ENCODE measurements at regions not wholly inside any gene's neighbourhood (a gene's known extent, or its start where the extent isn't known, plus 50 kb on each side); places are given as distances from the start of the nearest gene placed in this dataset.
A peak's percentile ranks its signal among the peaks of the same experiment; 100 is the strongest.

GRCh38 chr5:103624035-103624480 lies 61.5 kb upstream of the NUDT12 start:
- H3K9me3 ChIP-seq (ENCODE audit: control insufficient read depth in 4 of 4, insufficient read depth in 3 of 4, low read length in 3 of 4), result peaks cover 0 to 3% (median 0%) of the 10 kb centered on the region in 4 donors
- ATAC-seq (ENCODE audit: insufficient read depth, low FRiP score), result no peak
- H3K4me3 ChIP-seq, result no peak overlapping the region
- WGBS, 2 donors, result 91 to 92% methylated on average over 2 of the region's 2 CpGs
- no peaks in the 10 kb centered on the region for H3K36me3 ChIP-seq (ENCODE audit: control insufficient read depth in 4 of 4, insufficient read depth in 4 of 4, low read length in 4 of 4)
- peak in 2 of 3 donors; percentile 93 to 95 for DNase-seq
- H3K4me1 ChIP-seq (ENCODE audit: control insufficient read depth in 5 of 5, insufficient read depth in 5 of 5, low read length in 5 of 5), result peaks cover 0 to 24% (median 0%) of the 10 kb centered on the region in 5 donors
- no peak overlapping the region for H3K9ac ChIP-seq (ENCODE audit: insufficient read depth in 1 of 2, low read length in 2 of 2)
- no peak for TF ChIP-seq CTCF (IDR thresholded peaks at IDR 0.05; ENCODE audit: control extremely low read depth, extremely low read depth)
- no peak overlapping the region for H3K27ac ChIP-seq (ENCODE audit: low read depth in 1 of 2, low read length in 1 of 2)
- no peaks in the 10 kb centered on the region for H3K27me3 ChIP-seq (ENCODE audit: control insufficient read depth in 3 of 3, insufficient read depth in 3 of 3, low read length in 2 of 3)

DNA sequence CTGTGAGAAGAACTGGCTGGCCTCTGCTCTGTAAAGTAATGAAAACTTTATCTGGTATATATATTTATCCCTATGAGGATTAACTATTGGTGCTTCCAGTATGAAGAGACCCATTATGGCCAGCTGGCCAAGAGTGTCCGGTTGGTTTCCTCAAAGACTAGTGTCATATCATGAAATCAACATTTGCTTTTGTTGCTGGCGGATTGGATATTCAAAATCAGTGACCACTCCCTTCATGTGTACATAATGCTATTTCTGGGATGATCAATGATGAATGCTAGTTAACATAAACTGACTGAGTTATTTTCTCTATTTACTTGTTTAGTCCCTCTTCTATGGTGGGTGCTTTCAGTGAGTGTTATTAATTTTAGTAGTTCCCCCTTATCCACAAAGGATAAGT lies 60.8 kb upstream of the NUDT12 start:
- no peak overlapping the region for H3K4me3 ChIP-seq
- H3K9me3 ChIP-seq (ENCODE audit: control insufficient read depth in 4 of 4, insufficient read depth in 3 of 4, low read length in 3 of 4), result peaks cover 0 to 3% (median 0%) of the 10 kb centered on the region in 4 donors
- no peak overlapping the region for H3K27ac ChIP-seq (ENCODE audit: low read depth in 1 of 2, low read length in 1 of 2)
- H3K4me1 ChIP-seq (ENCODE audit: control insufficient read depth in 5 of 5, insufficient read depth in 5 of 5, low read length in 5 of 5), result peaks cover 0 to 24% (median 0%) of the 10 kb centered on the region in 5 donors
- no peak for TF ChIP-seq CTCF (IDR thresholded peaks at IDR 0.05; ENCODE audit: control extremely low read depth, extremely low read depth)
- 88 to 93% methylated on average over 2 of the region's 2 CpGs for WGBS, 2 donors
- H3K9ac ChIP-seq (ENCODE audit: insufficient read depth in 1 of 2, low read length in 2 of 2), result no peak overlapping the region
- ATAC-seq (ENCODE audit: insufficient read depth, low FRiP score) (no peak), DNase-seq (no peak)
- H3K36me3 ChIP-seq (ENCODE audit: control insufficient read depth in 4 of 4, insufficient read depth in 4 of 4, low read length in 4 of 4), result no peaks in the 10 kb centered on the region
- H3K27me3 ChIP-seq (ENCODE audit: control insufficient read depth in 3 of 3, insufficient read depth in 3 of 3, low read length in 2 of 3), result no peaks in the 10 kb centered on the region

DNA sequence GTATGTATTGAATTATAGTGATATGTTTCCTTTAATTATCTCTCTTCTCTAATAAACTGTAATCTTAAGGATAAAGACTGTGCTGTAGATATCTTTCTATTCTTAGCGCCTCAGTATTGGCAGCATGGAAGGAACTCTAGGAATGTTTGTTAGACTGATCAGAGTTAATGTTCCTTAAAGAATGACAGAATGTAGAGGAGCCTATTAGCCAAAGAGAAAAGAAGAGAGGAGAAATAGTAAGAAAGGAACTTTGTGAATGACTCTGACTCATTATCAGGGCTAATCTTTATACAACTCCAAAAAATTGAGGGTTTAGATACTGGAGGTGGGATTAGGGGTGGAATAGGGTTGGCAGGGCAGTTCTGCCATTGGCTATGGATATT lies 59.0 kb upstream of the NUDT12 start:
- Histone ChIP-seq H3K4me3 (no peak overlapping the region), H3K27ac (ENCODE audit: low read depth in 1 of 2, low read length in 1 of 2) (no peak overlapping the region), H3K9ac (ENCODE audit: insufficient read depth in 1 of 2, low read length in 2 of 2) (no peak overlapping the region), H3K36me3 (ENCODE audit: control insufficient read depth in 4 of 4, insufficient read depth in 4 of 4, low read length in 4 of 4) (no peaks in the 10 kb centered on the region), H3K9me3 (ENCODE audit: control insufficient read depth in 4 of 4, insufficient read depth in 3 of 4, low read length in 3 of 4) (peaks cover 0 to 3% (median 0%) of the 10 kb centered on the region in 4 donors), H3K27me3 (ENCODE audit: control insufficient read depth in 3 of 3, insufficient read depth in 3 of 3, low read length in 2 of 3) (no peaks in the 10 kb centered on the region), H3K4me1 (ENCODE audit: control insufficient read depth in 5 of 5, insufficient read depth in 5 of 5, low read length in 5 of 5) (peaks cover 0 to 28% (median 0%) of the 10 kb centered on the region in 5 donors)
- peak in 2 of 3 donors; percentile 27 to 42 for DNase-seq
- 67 to 78% methylated on average over 1 of the region's 1 CpG for WGBS, 2 donors
- no peak for ATAC-seq (ENCODE audit: insufficient read depth, low FRiP score)
- TF ChIP-seq CTCF (IDR thresholded peaks at IDR 0.05; ENCODE audit: control extremely low read depth, extremely low read depth), result no peak
